Stimulated activated CD8-positive, alpha-beta memory T cell treated with anti-CD3 and anti-CD28 coated beads, Interleukin-7, amount 100 ng/mL, for 48 hours (primary cell): ENCODE measurements at regions not wholly inside any gene's neighbourhood (a gene's known extent, or its start where the extent isn't known, plus 50 kb on each side); places are given as distances from the start of the nearest gene placed in this dataset.
"Not testable (repeated sequence)": the region's sequence is repeated elsewhere in the genome, so short reads cannot be mapped to it uniquely, and the experiment has no call there.

Source experiments
- DNase-seq, 2 donors: peaks; one replicate each; pipeline ENCODE4 v3.0.0-alpha.2; 2020; ENCODE audit warnings: low read depth in 1 of 2; ENCODE audit errors: extremely low read depth in 1 of 2

DNA sequence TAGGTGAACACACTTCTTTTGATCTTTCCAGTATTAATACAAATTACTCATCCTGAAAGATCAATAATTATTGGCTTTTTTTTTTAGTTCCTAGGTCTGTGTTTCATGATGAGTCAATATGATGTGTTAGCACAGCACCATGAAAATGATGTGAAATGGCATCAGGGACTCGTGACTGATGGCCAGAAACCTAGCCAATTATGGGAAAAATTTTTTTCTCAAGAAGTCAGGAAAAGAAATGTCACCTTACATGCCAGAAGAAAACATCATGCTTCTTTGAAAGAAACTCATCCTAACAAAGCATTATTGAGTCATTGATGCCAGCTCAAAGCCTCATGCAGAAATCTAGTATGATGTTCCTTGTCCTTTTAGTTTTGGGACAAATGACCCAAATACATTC lies 468.3 kb upstream of the CBLB start:
- no peak for DNase-seq

DNA sequence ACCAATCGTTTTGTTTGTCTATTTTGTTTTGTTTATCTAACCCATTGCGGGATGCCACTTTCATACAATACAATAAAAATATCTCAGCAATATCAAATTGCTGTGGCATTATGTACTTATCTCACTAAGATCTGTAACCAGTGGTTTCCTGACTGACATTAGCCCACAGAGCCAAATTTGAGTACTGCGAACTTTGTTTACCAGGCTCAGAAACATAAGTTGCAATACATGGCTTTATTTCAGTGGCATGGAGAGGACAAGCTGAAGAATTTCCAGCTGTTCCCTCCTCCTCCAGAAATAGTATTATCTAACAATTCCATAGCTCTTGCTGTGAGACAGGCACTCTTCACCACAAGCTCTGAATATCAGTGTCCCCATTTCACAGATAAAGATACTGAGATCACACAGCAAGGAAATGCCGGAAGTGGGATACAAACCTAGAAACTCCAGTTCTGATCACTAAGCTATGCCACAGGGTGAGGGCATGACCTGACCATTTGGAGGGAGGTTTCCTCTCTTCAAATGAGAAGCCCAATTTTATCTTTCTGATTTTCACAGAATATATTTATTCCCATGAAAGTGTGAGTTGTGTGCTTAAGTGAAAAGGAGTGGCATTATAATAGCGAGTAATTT lies 469.9 kb upstream of the CBLB start:
- no peak for DNase-seq

- DNase-seq, result no peak
Observed at GRCh38 chr3:106339551-106339950, 470.7 kb upstream of the CBLB start.

DNA sequence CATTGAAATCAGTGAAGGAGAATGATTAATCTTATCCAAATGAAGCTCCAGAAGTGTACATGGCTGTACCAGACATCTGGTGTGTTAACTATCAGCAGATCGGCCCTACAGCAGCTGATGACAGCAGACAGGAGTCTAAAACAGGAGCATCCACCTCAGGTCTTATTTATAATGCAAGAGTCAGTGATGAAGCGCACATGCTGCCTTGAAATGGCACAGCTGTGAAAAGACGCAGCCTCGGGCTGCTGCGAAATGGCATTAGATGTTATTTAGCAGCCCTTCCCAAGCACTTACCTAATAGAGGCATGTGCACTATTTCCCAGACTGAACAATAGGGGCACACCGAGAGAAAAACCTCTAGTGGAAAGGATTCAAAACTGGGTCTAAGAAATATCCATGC lies 472.3 kb upstream of the CBLB start:
- no peak for DNase-seq

DNA sequence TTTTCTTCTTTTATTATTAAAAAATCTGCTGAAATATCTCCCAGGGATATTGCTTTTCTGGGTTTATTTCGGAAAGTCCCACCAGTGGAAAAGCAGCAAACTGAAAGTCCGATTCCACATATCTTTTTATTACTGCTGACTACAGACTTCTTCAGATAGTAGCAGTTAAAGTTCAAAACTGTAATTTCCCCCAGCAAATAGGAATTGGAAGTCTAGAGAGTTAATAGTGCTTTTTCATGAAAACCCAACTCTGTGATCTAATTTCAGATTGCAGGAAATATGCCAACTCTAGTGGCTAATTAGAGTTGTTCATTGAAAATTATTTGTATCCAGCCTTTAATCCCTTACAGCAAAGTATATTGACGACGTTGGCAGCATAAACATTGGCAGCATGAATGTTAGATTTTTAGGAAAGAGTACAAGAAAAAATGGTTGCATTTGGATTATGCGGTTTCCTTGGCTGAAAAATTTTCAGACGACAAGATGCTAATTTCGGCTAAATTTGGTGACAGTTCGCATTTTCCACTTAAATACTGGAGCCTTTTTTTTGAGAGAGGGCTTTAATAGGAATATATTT lies 472.9 kb upstream of the CBLB start:
- DNase-seq, result no peak

DNA sequence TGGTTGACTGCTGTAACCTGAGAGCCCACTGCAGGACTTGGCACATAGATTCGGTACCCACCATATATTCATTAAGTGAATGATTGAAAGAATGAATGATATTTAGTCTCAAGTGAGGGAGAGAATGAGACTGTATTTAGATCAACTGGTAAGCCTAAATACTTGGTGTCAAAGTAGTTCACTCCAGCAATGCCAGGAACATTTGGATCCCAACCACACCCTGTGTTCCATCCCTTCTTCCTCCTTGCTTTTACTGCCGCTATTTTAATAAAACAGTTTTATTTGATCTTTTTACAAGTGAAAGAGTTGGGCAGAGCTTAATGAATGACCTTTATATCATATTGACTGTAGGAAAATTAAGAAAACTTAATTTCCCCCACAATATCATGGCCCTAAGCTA lies 473.6 kb upstream of the CBLB start:
- no peak for DNase-seq

GRCh38 chr3:106343811-106344210 lies 475.0 kb upstream of the CBLB start:
- no peak for DNase-seq

DNA sequence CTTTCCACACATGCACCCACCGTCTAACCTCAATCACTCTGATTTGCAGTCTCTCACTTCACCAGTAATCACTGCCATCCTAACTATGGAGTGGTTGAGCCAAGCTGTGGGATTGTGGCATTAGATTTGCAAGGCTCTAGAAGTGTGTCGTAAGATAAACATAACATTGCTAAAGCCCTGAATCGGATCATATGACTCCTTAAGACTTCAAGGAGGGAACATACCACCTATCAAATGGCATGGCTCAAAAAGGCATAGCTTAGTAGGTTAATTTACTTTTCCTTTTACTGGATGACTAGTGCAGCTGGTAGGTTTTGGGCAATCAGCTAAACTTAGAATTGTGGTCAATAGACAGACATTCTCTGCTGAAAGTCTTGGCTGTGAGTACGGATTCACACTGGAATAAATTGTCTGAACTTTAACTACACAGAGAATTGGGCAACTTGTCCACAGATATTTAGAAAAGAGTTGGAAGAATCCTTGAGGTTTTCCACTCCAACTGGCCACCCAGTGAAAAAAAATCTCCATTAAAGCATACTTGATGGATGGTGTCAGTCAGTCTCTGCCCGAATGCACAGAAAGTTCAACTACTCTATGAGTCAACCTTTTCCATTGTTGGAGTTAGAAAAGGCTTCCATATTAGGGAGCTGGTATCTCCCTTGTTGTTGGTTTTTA lies 476.7 kb upstream of the CBLB start:
- DNase-seq, result no peak

DNA sequence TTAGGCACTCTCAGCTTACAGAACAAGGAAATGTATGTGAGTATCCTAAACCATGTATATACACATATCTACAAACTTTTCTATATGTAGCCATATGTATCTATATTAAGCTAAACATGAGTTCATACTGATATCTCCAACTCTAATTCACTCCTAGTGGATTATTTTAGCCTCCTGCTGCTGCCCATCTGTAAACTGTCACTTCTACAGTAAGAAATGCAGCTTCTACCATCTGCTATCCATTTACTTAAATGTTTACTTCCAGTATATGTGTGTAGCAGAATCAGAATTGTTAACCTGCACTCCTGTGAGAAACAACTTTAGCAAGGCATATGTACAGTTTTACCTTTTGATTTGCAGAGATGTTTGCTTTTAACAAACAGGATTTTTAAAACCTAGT lies 478.5 kb upstream of the CBLB start:
- no peak for DNase-seq

GRCh38 chr3:106348139-106348690 lies 479.4 kb upstream of the CBLB start:
- DNase-seq, result no peak

DNA sequence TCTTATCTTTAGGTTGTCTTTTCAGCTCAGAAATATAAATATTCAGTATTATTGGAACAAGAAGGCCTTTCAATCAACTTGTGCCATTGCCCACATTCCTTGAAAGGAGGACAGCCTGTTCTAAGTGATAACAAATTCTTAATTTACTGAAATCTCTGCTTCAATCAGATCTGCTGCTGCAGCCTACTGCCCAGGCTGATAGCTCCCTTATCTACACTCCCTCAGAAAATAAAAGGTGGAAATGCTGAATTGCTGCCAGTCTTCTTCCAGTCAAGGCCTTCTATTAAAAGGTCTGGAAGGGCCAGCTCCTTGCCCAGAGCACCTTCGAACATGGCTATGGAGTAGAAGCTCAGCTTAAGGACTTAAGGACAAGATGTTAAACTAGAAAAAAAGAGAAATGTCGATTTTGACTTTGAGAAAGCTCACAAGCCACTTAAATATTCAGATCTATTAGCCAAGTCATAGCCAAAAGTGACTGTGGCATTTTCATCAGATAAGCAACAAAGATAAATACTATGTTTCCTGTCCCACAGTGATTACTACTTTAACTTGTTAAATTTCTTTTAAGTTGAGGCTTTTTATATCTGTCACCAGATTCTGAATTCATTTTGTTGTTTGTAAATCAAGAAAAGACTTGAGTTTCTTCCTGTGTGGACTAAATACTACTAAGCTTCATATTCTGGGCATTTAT lies 480.5 kb upstream of the CBLB start:
- DNase-seq, result no peak

GRCh38 chr3:106355873-106356272 lies 487.1 kb upstream of the CBLB start:
- DNase-seq, result no peak

DNA sequence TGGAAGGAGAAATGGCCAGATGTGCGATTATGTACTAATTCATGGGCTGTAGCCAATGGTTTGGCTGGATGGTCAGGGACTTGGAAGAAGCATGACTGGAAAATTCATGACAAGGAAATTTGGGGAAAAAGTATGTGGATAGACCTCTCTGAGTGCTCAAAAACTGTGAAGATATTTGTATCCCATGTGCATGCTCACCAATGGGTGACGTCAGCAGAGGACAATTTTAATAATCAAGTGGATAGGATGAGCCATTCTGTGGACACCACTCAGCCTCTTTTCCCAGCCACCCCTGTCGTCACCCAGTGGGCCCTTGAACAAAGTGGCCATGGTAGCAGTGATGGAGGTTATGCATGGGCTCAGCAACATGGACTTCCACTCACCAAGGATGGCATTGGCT lies 490.9 kb upstream of the CBLB start:
- no peak for DNase-seq

DNA sequence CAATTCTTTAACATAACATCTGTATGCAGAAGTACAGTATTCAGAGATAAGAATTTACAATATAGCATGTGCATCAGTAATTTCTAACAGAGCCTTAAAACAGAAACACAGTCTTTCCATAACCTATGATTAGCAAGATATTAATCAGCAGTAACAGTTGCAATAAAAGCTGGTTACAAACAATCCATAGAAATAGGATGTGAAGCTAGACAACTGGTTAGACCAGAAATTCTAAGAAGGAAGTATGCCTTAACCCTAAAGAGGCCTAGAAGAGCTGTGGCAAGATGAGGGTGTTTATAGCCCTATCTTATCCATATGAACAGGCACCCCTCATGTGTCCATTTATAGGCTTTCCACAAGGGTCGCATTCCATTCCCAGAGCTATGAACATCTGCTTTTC lies 492.1 kb upstream of the CBLB start:
- DNase-seq, result not testable (repeated sequence)

- no peak for DNase-seq
Observed at GRCh38 chr3:106364477-106364876, 495.7 kb upstream of the CBLB start.

DNA sequence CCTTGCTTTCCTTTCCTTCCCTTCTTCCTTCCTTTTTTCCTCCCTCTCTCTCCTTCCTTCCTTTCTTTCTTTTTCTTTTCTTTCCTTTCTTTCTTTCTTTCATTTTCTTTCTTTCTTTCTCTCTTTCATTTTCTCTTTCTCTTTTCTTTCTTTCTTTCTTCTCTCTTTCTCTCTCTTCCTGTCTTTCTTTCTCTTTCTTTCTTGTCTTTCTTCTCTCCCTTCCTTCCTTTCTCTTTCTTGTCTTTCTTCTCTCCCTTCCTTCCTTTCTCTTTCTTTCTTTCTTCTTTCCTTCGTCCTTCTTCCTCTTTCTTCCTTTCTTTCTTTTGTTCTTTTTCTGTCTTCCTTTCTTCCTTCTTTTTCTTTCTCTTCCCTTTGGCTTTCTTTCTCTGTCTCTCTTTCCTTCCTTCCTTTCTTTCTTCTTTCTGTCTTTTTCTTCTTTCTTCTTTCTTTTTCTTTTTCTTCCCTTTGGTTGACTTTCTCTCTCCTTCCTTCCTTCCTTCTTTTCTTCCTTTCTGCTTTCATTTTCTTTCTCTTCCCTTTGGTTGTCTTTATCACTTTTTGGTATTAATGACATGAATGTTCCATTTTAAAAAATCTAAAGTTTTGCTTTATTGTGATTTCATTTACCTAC lies 496.4 kb upstream of the CBLB start:
- no peak for DNase-seq

GRCh38 chr3:106366352-106366751 lies 497.5 kb upstream of the CBLB start:
- DNase-seq, result no peak

DNA sequence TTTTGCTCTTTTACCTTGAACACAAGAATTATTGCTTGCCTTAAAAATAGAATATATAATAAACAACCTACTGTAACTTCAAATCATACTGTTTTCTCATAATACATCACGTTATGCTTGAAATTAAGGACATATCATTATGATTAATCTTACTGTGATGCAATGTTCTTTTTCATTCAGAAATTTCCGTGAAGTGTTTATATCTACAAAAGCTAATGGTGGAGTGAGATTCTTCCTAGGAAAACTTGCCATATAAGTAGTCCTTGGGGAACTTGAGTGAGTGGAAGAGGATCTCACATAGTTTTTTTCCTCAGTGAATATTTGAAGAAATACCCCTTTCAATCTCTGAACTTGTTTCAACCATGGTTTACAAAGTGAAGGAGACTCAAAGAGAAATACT lies 498.7 kb upstream of the CBLB start:
- no peak for DNase-seq

DNA sequence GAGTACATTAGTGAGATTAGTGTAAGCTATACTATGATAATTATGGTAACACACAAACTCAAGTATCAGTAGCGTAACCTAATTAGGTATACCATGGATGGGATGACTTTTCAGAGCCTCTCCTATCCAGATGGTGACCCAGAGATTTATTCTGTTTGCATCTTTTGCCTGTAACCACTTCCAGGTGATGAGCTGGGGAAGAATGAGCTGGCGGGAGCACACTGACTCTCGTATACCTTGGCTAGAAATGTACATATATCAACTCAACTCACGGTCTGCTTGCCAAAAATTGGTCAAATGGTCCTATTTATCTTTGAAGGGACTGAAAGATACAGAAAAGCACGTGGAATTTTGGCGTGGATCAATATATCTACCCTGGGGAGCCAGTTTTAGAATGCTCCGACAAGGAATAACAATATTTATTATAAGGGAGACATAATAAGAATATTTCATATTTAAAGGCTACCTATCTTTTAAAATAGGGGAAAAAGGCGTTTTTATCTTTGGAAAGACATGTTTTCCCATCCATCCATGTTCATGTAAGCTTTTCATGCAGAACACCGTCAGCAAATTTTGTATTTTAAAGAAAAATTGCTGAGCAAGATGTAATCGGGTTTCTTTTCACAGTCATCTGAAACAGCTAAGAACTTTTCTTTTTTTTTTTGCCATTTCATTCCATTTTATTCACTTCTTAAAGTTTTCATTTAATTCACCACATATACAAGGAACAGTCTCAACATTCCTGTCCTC lies 502.6 kb upstream of the CBLB start:
- no peak for DNase-seq

- DNase-seq, result no peak
Observed at GRCh38 chr3:106371971-106372805, 503.4 kb upstream of the CBLB start.
